Prostate gland (tissue), 2 donors: ENCODE measurements at regions not wholly inside any gene's neighbourhood (a gene's known extent, or its start where the extent isn't known, plus 50 kb on each side); places are given as distances from the start of the nearest gene placed in this dataset.

ENCODE experiments used
- DNase-seq: peaks from one replicate; pipeline ENCODE4 v3.0.0-alpha.2; 2019; ENCODE audit warnings: low spot score
- H3K27ac ChIP-seq, 2 donors: fragments of 200-600 bp; sonication (generic); 2 replicates each; pipeline ENCODE4 v1.5.1; 2017 to 2019
- H3K27me3 ChIP-seq: fragments of 200-600 bp; sonication (generic); replicated peaks from 2 replicates; pipeline ENCODE4 v1.5.1; 2019; ENCODE audit not compliant: insufficient read depth
- H3K36me3 ChIP-seq, 2 donors: fragments of 200-600 bp; sonication (generic); 1 replicate in 1 of 2; 2 replicates in 1 of 2; pipeline versions ENCODE4 v1.5.1 to v1.8.1; 2017 to 2019
- H3K4me1 ChIP-seq: fragments of 200-600 bp; sonication (generic); replicated peaks from 2 replicates; pipeline ENCODE4 v1.5.1; 2019
- H3K4me3 ChIP-seq, 2 donors: fragments of 200-600 bp; sonication (generic); 2 replicates each; pipeline ENCODE4 v1.5.1; 2017 to 2019
- H3K9me3 ChIP-seq: fragments of 200-600 bp; sonication (generic); 2 replicates; pipeline ENCODE4 v1.5.1; 2017
- POLR2A ChIP-seq: fragments of 450-650 bp; IDR thresholded peaks from one replicate; pipeline ENCODE4 v1.6.1; 2016; ENCODE audit warnings: antibody characterized with exemption, mild to moderate bottlenecking
- POLR2AphosphoS5 ChIP-seq: sonication (generic); formaldehyde crosslinking; IDR thresholded peaks from one replicate; pipeline ENCODE4 v1.6.1; 2017; ENCODE audit warnings: antibody characterized with exemption
- WGBS: methylation state at CpG from one replicate; pipeline ENCODE4 v1.1.5; 2018; 5-methylcytosine and 5-hydroxymethylcytosine counted together
- intact Hi-C: fragments of 100-400 bp; cut with DNase I; formaldehyde crosslinking; loops from one replicate; pipeline ENCODE4 v1.14.2; 2022
- TF ChIP-seq, protein P1 (sequence below), 4 experiments: fragments of 200-600 bp in 2 of 4; fragments of 450-650 bp in 2 of 4; sonication (generic) in 2 of 4; IDR thresholded peaks; 1 replicate in 3 of 4; 2 replicates in 1 of 4; pipeline ENCODE4 v1.5.1; 2016 to 2019; ENCODE audit warnings: antibody characterized with exemption in 4 of 4, mild to moderate bottlenecking in 2 of 4, moderate library complexity in 2 of 4

DNA sequence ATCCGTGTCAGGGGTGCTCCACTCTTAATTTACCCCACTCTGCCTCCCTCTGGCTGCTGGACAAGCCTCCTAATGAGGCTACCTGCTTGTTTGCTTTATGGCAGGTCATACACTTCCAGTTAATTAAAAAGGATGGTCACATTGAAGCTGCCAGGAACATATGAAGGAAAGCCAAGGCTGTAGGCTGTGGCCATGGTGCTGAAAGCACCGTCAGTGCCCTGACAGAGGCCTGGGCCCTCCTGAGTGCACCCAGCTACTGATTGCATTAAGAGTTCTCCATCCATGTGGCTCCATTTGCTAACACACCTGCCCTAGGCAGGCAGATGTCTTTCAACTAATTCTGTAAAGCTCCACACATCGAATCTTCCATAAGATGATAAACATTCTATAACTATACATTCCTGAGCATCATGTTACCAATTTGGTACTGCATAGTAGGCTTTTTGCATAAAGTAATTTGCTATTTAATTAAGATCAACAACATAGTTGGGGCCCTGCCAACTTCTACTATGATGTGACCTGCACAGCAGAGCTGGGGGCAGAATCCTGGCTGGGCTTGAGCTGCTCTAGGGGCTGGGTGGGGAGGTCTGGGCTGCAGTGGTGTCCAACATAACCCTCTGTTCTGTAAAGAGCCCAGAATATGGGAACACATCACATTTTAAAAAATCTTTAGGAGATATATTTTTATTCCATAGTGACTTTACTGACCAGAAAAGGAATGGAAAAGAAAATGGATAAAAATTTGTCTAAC lies 224.8 kb downstream of the SIPA1L2 start:
- intact Hi-C loops: no loop called here
- H3K27ac ChIP-seq: no peak overlapping the region
- 79% methylated on average over 3 of the region's 3 CpGs for WGBS
- H3K9me3 ChIP-seq: no peaks in the 10 kb centered on the region
- no peaks in the 10 kb centered on the region for H3K4me1 ChIP-seq
- H3K4me3 ChIP-seq: no peak overlapping the region
- TF ChIP-seq POLR2AphosphoS5: no peak
- H3K27me3 ChIP-seq: no peaks in the 10 kb centered on the region
- peaks cover 0 to 7% of the 10 kb centered on the region in 2 donors for H3K36me3 ChIP-seq
- no peak for DNase-seq

DNA sequence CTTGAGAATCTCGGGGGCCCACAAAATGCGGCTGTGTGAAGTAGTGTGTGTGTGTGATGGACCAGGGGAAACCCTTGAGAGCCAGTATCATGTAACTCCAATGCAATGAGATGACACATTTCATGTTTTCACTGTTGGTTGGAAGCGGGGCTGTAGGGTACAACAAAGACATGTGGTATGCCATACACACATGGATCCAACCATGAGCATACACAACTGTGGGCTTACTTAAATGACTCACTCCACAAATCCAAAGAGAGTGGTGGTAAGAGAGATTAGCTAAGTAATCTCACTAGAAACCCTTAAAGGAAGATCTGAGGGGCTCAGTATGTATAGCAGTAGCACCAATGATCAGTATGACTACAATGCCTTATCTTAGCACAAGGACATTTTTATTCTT lies 225.7 kb downstream of the SIPA1L2 start:
- H3K27me3 ChIP-seq: no peaks in the 10 kb centered on the region
- no peaks in the 10 kb centered on the region for H3K4me1 ChIP-seq
- H3K9me3 ChIP-seq: no peaks in the 10 kb centered on the region
- DNase-seq: no peak
- H3K36me3 ChIP-seq: peaks cover 0 to 7% of the 10 kb centered on the region in 2 donors
- H3K4me3 ChIP-seq: no peak overlapping the region
- WGBS: 100% methylated on average over 3 of the region's 3 CpGs
- TF ChIP-seq POLR2AphosphoS5: no peak
- H3K27ac ChIP-seq: no peak overlapping the region
- intact Hi-C loops: no loop called here

DNA sequence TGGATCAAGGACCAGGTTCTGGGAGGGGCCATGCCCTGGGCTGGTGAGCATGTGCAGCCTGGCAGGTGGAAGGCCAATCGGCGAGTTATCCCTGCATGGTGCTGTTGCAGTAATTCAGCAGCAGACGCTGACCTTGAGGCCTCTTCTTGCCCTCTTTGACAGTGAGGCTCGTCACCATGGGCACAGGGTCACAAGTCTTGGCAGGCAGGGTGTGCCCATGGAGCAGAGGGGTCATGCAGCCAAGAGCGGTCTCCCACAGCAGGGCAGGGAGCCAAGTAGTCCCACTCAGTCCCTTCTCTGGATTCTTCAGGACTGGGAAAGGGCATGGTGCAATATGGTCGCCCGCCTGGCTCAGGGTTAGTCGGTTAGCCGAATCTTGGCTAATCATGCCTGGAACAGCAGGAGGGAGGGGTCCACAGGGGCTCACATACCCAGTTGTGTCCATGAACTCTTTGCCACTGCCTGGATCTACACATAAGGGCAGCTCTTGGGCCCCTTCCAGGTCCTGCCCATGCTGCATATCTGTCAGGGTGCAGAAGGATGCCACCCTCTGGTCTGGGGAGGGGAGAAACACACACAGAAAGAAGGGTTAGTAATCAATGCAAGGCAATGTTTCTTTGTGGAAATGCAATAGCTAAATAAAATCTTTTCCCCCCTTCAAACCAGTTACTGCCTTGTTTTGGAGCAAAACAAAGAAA lies 226.8 kb downstream of the SIPA1L2 start:
- Histone ChIP-seq H3K4me1 (no peaks in the 10 kb centered on the region), H3K27ac (no peak overlapping the region), H3K4me3 (no peak overlapping the region), H3K27me3 (no peaks in the 10 kb centered on the region), H3K9me3 (no peaks in the 10 kb centered on the region), H3K36me3 (peaks cover 0 to 7% of the 10 kb centered on the region in 2 donors)
- DNase-seq: no peak
- intact Hi-C loops: no loop called here
- TF ChIP-seq, protein P1, sequence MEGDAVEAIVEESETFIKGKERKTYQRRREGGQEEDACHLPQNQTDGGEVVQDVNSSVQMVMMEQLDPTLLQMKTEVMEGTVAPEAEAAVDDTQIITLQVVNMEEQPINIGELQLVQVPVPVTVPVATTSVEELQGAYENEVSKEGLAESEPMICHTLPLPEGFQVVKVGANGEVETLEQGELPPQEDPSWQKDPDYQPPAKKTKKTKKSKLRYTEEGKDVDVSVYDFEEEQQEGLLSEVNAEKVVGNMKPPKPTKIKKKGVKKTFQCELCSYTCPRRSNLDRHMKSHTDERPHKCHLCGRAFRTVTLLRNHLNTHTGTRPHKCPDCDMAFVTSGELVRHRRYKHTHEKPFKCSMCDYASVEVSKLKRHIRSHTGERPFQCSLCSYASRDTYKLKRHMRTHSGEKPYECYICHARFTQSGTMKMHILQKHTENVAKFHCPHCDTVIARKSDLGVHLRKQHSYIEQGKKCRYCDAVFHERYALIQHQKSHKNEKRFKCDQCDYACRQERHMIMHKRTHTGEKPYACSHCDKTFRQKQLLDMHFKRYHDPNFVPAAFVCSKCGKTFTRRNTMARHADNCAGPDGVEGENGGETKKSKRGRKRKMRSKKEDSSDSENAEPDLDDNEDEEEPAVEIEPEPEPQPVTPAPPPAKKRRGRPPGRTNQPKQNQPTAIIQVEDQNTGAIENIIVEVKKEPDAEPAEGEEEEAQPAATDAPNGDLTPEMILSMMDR (IDR thresholded peaks at IDR 0.05): no peak
- TF ChIP-seq POLR2A (no peak), POLR2AphosphoS5 (no peak)
- 93% methylated on average over 9 of the region's 9 CpGs for WGBS

DNA sequence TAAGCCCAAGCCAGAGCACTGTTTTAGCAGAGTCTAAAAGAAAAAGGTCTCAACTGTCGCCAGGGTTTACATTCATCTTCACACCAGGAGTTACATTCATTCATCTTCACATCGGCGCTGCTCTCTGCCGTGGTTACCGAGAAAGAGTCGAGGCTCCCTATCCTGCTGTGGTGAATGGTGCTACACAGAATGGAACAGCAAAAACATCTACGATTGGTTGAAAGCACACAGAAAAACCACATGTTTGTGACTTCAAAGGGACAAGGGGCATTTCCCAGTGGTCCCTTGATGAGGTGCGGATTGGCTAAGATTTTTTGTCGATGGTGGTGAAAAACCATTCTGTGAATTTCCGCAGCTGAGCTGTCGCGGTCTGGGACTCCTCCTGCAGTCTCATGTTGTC lies 231.1 kb downstream of the SIPA1L2 start:
- no peak overlapping the region for H3K27ac ChIP-seq
- TF ChIP-seq POLR2AphosphoS5 (no peak), POLR2A (no peak)
- TF ChIP-seq, protein P1 (IDR thresholded peaks at IDR 0.05): no peak
- H3K36me3 ChIP-seq: peaks cover 0 to 7% of the 10 kb centered on the region in 2 donors
- no peak for DNase-seq
- no peaks in the 10 kb centered on the region for H3K9me3 ChIP-seq
- no peaks in the 10 kb centered on the region for H3K4me1 ChIP-seq
- no peak overlapping the region for H3K4me3 ChIP-seq
- WGBS: 95% methylated on average over 12 of the region's 12 CpGs
- no peaks in the 10 kb centered on the region for H3K27me3 ChIP-seq
- intact Hi-C loops: no loop called here

DNA sequence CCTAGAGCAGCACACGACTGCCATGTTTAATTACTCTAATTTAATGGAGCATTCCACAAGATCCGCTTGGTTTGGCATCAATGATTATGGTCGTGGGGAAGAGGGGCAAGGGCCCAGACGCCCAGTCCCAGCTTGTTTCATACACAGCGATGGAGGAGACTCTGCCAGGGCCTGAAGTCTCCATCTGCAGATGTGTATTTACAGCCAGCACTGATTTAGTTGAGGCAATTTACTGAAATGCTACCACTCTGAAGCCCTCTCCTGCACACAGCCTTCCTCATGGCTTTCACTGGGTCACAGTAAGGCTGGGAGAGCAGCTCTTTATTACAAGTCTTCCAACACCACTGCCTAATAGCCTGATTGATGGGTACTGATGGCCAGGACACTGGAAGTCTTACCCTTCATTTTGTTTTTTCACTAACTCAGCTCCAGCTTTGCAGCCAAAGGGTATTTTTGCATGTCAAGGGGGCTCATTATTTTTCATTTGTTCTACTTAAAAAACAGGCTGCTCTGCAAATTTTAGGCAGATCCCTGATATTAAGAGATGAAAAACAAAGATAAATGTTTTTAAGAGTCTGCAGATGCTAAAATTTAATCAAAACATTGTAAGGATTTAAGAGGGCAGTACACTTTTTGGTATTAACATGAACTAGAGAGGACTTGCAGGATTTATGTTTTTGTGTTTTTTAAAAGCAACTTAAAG lies 236.3 kb downstream of the SIPA1L2 start:
- Histone ChIP-seq H3K9me3 (no peaks in the 10 kb centered on the region), H3K4me1 (no peaks in the 10 kb centered on the region), H3K4me3 (no peak overlapping the region), H3K27ac (no peak overlapping the region), H3K36me3 (no peaks in the 10 kb centered on the region), H3K27me3 (no peaks in the 10 kb centered on the region)
- WGBS: 43% methylated on average over 5 of the region's 5 CpGs
- intact Hi-C loops: no loop called here
- no peak for DNase-seq
- TF ChIP-seq, protein P1 (IDR thresholded peaks at IDR 0.05): no peak
